H1 (cell line): ENCODE measurements at regions not wholly inside any gene's neighbourhood (a gene's known extent, or its start where the extent isn't known, plus 50 kb on each side); places are given as distances from the start of the nearest gene placed in this dataset.

Experiments used
- CTCF ChIA-PET: fragments of 300-600 bp; sonication (Branson Sonifier 250); formaldehyde crosslinking; loops from one replicate; lab custom pipeline; 2021; ENCODE audit not compliant: partially characterized antibody; lab: Charles Lee
- POLR2A ChIA-PET: fragments of 300-600 bp; sonication (Branson Sonifier 250); formaldehyde crosslinking; loops from one replicate; lab custom pipeline; 2021; ENCODE audit warnings: inconsistent platforms; ENCODE audit not compliant: partially characterized antibody; lab: Charles Lee
- DNase-seq, 2 experiments: peaks; one replicate each; pipeline versions ENCODE4 v3.0.0 to v3.0.0-alpha.2; 2010 to 2022; ENCODE audit warnings: low spot score in 2 of 2, low read depth in 1 of 2, mixed read lengths in 1 of 2
- FAIRE-seq: peaks from 2 replicates; lab custom pipeline; 2011; peaks lifted over from hg19 to GRCh38; lab: Jason Lieb, UNC
- H2AFZ ChIP-seq: 2 replicates; pipeline ENCODE4 v1.8.1; 2012; ENCODE audit warnings: low read length, inconsistent platforms
- H2AK5ac ChIP-seq: 2 replicates; pipeline ENCODE4 v1.6.1; 2013; ENCODE audit warnings: low read depth, low read length
- H2BK120ac ChIP-seq: replicated peaks from 2 replicates; pipeline ENCODE3; 2013; ENCODE audit warnings: low read depth, low read length, inconsistent platforms
- H2BK12ac ChIP-seq: 2 replicates; pipeline ENCODE4 v1.6.1; 2013; ENCODE audit warnings: low read depth, low read length
- H2BK15ac ChIP-seq: 2 replicates; pipeline ENCODE4 v1.6.1; 2013; ENCODE audit warnings: low read length
- H2BK20ac ChIP-seq: 2 replicates; pipeline ENCODE4 v1.6.1; 2013; ENCODE audit warnings: low read length
- H2BK5ac ChIP-seq: 2 replicates; pipeline ENCODE4 v1.6.1; 2013; ENCODE audit warnings: low read depth, low read length
- H3K14ac ChIP-seq: 2 replicates; pipeline ENCODE4 v1.6.1; 2013; ENCODE audit warnings: inconsistent platforms; ENCODE audit not compliant: insufficient read length
- H3K18ac ChIP-seq: 2 replicates; pipeline ENCODE4 v1.6.1; 2013; ENCODE audit warnings: low read length; ENCODE audit errors: extremely low read depth
- H3K23ac ChIP-seq: 2 replicates; pipeline ENCODE4 v1.6.1; 2013; ENCODE audit warnings: inconsistent platforms; ENCODE audit not compliant: insufficient read length
- H3K23me2 ChIP-seq: 2 replicates; pipeline ENCODE4 v1.6.1; 2013; ENCODE audit warnings: low read depth, low read length
- H3K27ac ChIP-seq: 2 replicates; pipeline ENCODE4 v1.6.1; 2011; ENCODE audit warnings: low read depth, low read length, inconsistent platforms
- H3K27me3 ChIP-seq, 4 experiments: replicated peaks in 1 of 4; 1 replicate in 1 of 4; 2 replicates in 3 of 4; pipeline versions ENCODE4 v1.6.1 to v1.8.1; 2011 to 2013; ENCODE audit warnings: low read length in 3 of 4, mild to moderate bottlenecking in 3 of 4, inconsistent platforms in 2 of 4, mixed read lengths in 2 of 4, moderate library complexity in 1 of 4; ENCODE audit not compliant: control insufficient read depth in 3 of 4, insufficient read depth in 3 of 4; ENCODE audit errors: extremely low read depth in 1 of 4
- H3K36me3 ChIP-seq, 4 experiments: 2 replicates each; pipeline versions ENCODE4 v1.6.1 to v1.8.1; 2011 to 2013; ENCODE audit warnings: mild to moderate bottlenecking in 4 of 4, low read length in 3 of 4, moderate library complexity in 2 of 4, control low read depth in 1 of 4, inconsistent platforms in 1 of 4; ENCODE audit not compliant: insufficient read depth in 4 of 4, control insufficient read depth in 2 of 4
- H3K4ac ChIP-seq: replicated peaks from 2 replicates; pipeline ENCODE3; 2013; ENCODE audit warnings: low read length, low read depth, mixed read lengths, inconsistent platforms; ENCODE audit not compliant: insufficient read length
- H3K4me1 ChIP-seq, 4 experiments: replicated peaks in 1 of 4; 1 replicate in 1 of 4; 2 replicates in 3 of 4; pipeline versions ENCODE4 v1.6.1 to v1.8.1; 2011 to 2013; ENCODE audit warnings: low read length in 3 of 4, inconsistent platforms in 2 of 4, mixed read lengths in 1 of 4; ENCODE audit not compliant: insufficient read depth in 4 of 4, control insufficient read depth in 3 of 4
- H3K4me2 ChIP-seq, 2 experiments: 2 replicates each; pipeline versions ENCODE4 v1.6.1 to v1.8.1; 2011 to 2013; ENCODE audit warnings: low read depth in 2 of 2, low read length in 2 of 2, control low read depth in 1 of 2, inconsistent platforms in 1 of 2, mild to moderate bottlenecking in 1 of 2; ENCODE audit not compliant: insufficient read depth in 1 of 2
- H3K4me3 ChIP-seq, 4 experiments: fragments of 200-600, 300-600 bp in 1 of 4; sonication (generic), shearing (Covaris generic), sonication (Bioruptor Twin) in 1 of 4; 2 replicates each; pipeline versions ENCODE4 v1.5.1 to v1.8.1; 2011 to 2016; ENCODE audit warnings: low read length in 4 of 4, low read depth in 3 of 4, control low read depth in 2 of 4, inconsistent platforms in 2 of 4, mild to moderate bottlenecking in 2 of 4, mixed read lengths in 1 of 4, moderate library complexity in 1 of 4; ENCODE audit not compliant: insufficient read depth in 2 of 4; ENCODE audit errors: extremely low read depth in 1 of 4
- H3K56ac ChIP-seq: replicated peaks from 2 replicates; pipeline ENCODE3; 2013; ENCODE audit warnings: low read depth, mild to moderate bottlenecking, mixed read lengths, low read length, inconsistent platforms; ENCODE audit not compliant: insufficient read length
- H3K79me1 ChIP-seq: 2 replicates; pipeline ENCODE4 v1.6.1; 2013; ENCODE audit warnings: low read depth, low read length, control low read depth
- H3K79me2 ChIP-seq, 2 experiments: 2 replicates each; pipeline versions ENCODE4 v1.6.1 to v1.8.1; 2012 to 2013; ENCODE audit warnings: low read length in 2 of 2, mild to moderate bottlenecking in 2 of 2, inconsistent platforms in 1 of 2; ENCODE audit not compliant: insufficient read depth in 2 of 2, control insufficient read depth in 1 of 2
- H3K9ac ChIP-seq, 4 experiments: replicated peaks in 1 of 4; 1 replicate in 1 of 4; 2 replicates in 3 of 4; pipeline versions ENCODE4 v1.6.1 to v1.8.1; 2011 to 2013; ENCODE audit warnings: low read depth in 3 of 4, low read length in 3 of 4, control low read depth in 2 of 4, mild to moderate bottlenecking in 2 of 4, moderate library complexity in 2 of 4, inconsistent platforms in 1 of 4; ENCODE audit errors: extremely low read depth in 1 of 4
- H3K9me3 ChIP-seq, 2 experiments: 2 replicates each; pipeline versions ENCODE4 v1.6.1 to v1.8.1; 2012 to 2013; ENCODE audit warnings: mild to moderate bottlenecking in 2 of 2, moderate library complexity in 2 of 2, control low read depth in 1 of 2, inconsistent platforms in 1 of 2, low read depth in 1 of 2, low read length in 1 of 2, mixed read lengths in 1 of 2; ENCODE audit not compliant: insufficient read depth in 2 of 2
- H4K20me1 ChIP-seq, 2 experiments: replicated peaks in 1 of 2; 2 replicates each; pipeline versions ENCODE3 to v1.8.1; 2011 to 2013; ENCODE audit warnings: inconsistent platforms in 2 of 2, low read length in 2 of 2, mild to moderate bottlenecking in 1 of 2; ENCODE audit not compliant: insufficient read depth in 2 of 2, control insufficient read depth in 1 of 2
- H4K5ac ChIP-seq: 2 replicates; pipeline ENCODE4 v1.6.1; 2013; ENCODE audit warnings: low read length, low read depth, mixed read lengths, inconsistent platforms; ENCODE audit not compliant: insufficient read length
- H4K8ac ChIP-seq: 2 replicates; pipeline ENCODE4 v1.8.0; 2013; ENCODE audit warnings: mild to moderate bottlenecking, moderate library complexity, low read length, inconsistent platforms; ENCODE audit not compliant: insufficient read depth; ENCODE audit errors: extremely low read depth
- H4K91ac ChIP-seq: replicated peaks from 2 replicates; pipeline ENCODE3; 2013; ENCODE audit warnings: low read length, mixed read lengths, inconsistent platforms; ENCODE audit not compliant: insufficient read length
- CBX5 ChIP-seq: fragments of 300-800, 300-1000 bp; sonication (generic); IDR thresholded peaks from 2 replicates; pipeline ENCODE4 v1.7.1; 2016; ENCODE audit warnings: antibody characterized with exemption, low read length, low read depth
- CHD2 ChIP-seq: IDR thresholded peaks from 2 replicates; pipeline ENCODE4 v1.6.1; 2012; ENCODE audit warnings: low read length, improper control_type of control experiment
- EGR1 ChIP-seq: IDR thresholded peaks from 2 replicates; pipeline ENCODE4 v1.6.1; 2011; ENCODE audit warnings: low read depth, low read length, borderline replicate concordance
- POU5F1 ChIP-seq: IDR thresholded peaks from 2 replicates; pipeline ENCODE4 v1.6.1; 2011; ENCODE audit warnings: low read depth, mild to moderate bottlenecking, low read length, moderate library complexity
- RBBP5 ChIP-seq: IDR thresholded peaks from 2 replicates; pipeline ENCODE4 v1.7.1; 2012; ENCODE audit warnings: low read depth, mild to moderate bottlenecking, inconsistent platforms, low read length, moderate library complexity, borderline replicate concordance
- SIRT6 ChIP-seq: IDR thresholded peaks from one replicate; pipeline ENCODE4 v1.7.1; 2012; ENCODE audit warnings: low read length, inconsistent platforms
- TCF12 ChIP-seq: IDR thresholded peaks from 2 replicates; pipeline ENCODE4 v1.6.1; 2011; ENCODE audit warnings: low read depth, mild to moderate bottlenecking, low read length
- TEAD4 ChIP-seq: IDR thresholded peaks from 2 replicates; pipeline ENCODE4 v1.6.1; 2012; ENCODE audit warnings: low read depth, low read length, inconsistent platforms, mixed read lengths
- WGBS, 2 experiments: shearing (Covaris generic) in 1 of 2; methylation state at CpG; one replicate each; pipeline versions ENCODE4 v1.1.6 to v1.1.7; 2013 to 2015; ENCODE audit warnings: low lambda C conversion rate in 2 of 2, mixed read lengths in 2 of 2, inconsistent platforms in 1 of 2, low coverage in 1 of 2, missing lambda C conversion rate in 1 of 2; ENCODE audit not compliant: insufficient replicate concordance in 2 of 2, insufficient coverage in 1 of 2, insufficient read length in 1 of 2; ENCODE audit errors: extremely low coverage in 1 of 2, missing lambda C conversion rate in 1 of 2; 5-methylcytosine and 5-hydroxymethylcytosine counted together
- TF ChIP-seq, protein P1 (sequence below): IDR thresholded peaks from 2 replicates; pipeline ENCODE4 v1.6.1; 2012; ENCODE audit warnings: low read length, inconsistent platforms

DNA sequence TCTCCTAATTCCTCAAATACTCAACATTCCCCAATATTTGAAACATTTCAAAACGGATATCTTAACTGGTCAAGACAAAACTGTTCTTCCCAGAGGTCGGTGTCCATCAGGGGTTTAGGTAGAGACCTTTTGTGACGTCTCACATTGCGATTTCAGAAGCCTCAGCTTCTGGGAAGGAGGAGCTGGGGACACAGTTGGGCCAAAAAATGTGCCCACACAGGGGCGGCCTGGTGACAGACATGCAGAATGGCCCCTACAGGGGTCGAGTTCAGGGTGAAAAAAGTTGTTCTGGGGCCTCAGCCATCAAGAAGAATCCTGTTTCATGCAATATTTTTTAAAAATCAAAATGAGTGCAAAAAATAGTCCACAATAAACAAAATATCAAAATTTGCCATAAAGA is 108.7 kb upstream of the PFKP start:
- Histone ChIP-seq H4K5ac (no peak overlapping the region), H3K4ac (no peak overlapping the region), H2BK5ac (no peak overlapping the region), H3K14ac (no peak overlapping the region), H4K20me1 (no peaks in the 10 kb centered on the region), H3K23me2 (no peaks in the 10 kb centered on the region), H3K4me1 (peaks cover under 1 to 7% (median 6%) of the 10 kb centered on the region in 4 experiments; a peak in 6 of 7 replicates), H3K27ac (no peak overlapping the region), H2BK120ac (no peak overlapping the region), H3K56ac (no peak overlapping the region), H3K9ac (no peak overlapping the region), H3K4me2 (no peak overlapping the region), H3K36me3 (peaks cover 0 to 3% (median 0%) of the 10 kb centered on the region in 4 experiments; a peak in 1 of 8 replicates), H2AK5ac (no peak overlapping the region), H2BK15ac (no peak overlapping the region), H3K23ac (no peak overlapping the region), H3K79me2 (no peaks in the 10 kb centered on the region), H3K79me1 (no peaks in the 10 kb centered on the region), H3K18ac (no peak overlapping the region), H4K91ac (no peak overlapping the region), H3K4me3 (no peak overlapping the region), H2BK12ac (no peak overlapping the region), H2AFZ (no peak overlapping the region), H2BK20ac (no peak overlapping the region), H3K27me3 (no peaks in the 10 kb centered on the region; a peak in 1 of 7 replicates), H4K8ac (no peak overlapping the region; the same call in 1 of the 2 replicates), H3K9me3 (peaks cover 15 to 17% of the 10 kb centered on the region in 2 experiments; a peak in 3 of 4 replicates)
- WGBS, 2 experiments = 82% methylated on average over 6 of the region's 6 CpGs; no CpG with 5 or more reads in 1 of the 2 experiments
- TF ChIP-seq EGR1 = no peak
- TF ChIP-seq POU5F1 = no peak
- TF ChIP-seq CHD2 = no peak
- TF ChIP-seq, protein P1, sequence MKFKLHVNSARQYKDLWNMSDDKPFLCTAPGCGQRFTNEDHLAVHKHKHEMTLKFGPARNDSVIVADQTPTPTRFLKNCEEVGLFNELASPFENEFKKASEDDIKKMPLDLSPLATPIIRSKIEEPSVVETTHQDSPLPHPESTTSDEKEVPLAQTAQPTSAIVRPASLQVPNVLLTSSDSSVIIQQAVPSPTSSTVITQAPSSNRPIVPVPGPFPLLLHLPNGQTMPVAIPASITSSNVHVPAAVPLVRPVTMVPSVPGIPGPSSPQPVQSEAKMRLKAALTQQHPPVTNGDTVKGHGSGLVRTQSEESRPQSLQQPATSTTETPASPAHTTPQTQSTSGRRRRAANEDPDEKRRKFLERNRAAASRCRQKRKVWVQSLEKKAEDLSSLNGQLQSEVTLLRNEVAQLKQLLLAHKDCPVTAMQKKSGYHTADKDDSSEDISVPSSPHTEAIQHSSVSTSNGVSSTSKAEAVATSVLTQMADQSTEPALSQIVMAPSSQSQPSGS = no peak
- TF ChIP-seq CBX5 = no peak
- TF ChIP-seq RBBP5 = no peak
- TF ChIP-seq TCF12 = no peak
- no peak for TF ChIP-seq SIRT6
- TF ChIP-seq TEAD4 = no peak
- ChIA-PET CTCF (interaction anchor here (1.2 to 1.4 kb wide), 2 partner anchors 9 to 84 kb away, joined by 4 to 7 read pairs; no protein-coding TSS in a partner anchor), POLR2A (no interaction called here)
- FAIRE-seq (no peak), DNase-seq (no peak)
